ENCODE measurements at regions not wholly inside any gene's neighbourhood (a gene's known extent, or its start where the extent isn't known, plus 50 kb on each side); places are given as distances from the start of the nearest gene placed in this dataset.

GRCh38 chr4:26171501-26171900 is 149.3 kb upstream of the RBPJ start:
- TF ChIP-seq PATZ1 (CRISPR knock-in tag; IDR thresholded peaks at IDR 0.05; ENCODE audit: borderline replicate concordance) (no peak), ZFP30 (CRISPR knock-in tag; IDR thresholded peaks at IDR 0.05) (no peak), ESRRG (CRISPR knock-in tag; IDR thresholded peaks at IDR 0.05) (no peak), ARNTL (CRISPR knock-in tag; IDR thresholded peaks at IDR 0.05; ENCODE audit: borderline replicate concordance, low read depth) (no peak), BACH2 (CRISPR knock-in tag; IDR thresholded peaks at IDR 0.05; ENCODE audit: borderline replicate concordance) (no peak), CREB5 (CRISPR knock-in tag; IDR thresholded peaks at IDR 0.05; ENCODE audit: low read depth) (no peak), ZNF70 (CRISPR knock-in tag; IDR thresholded peaks at IDR 0.05) (no peak), PPARA (CRISPR knock-in tag; IDR thresholded peaks at IDR 0.05; ENCODE audit: borderline replicate concordance) (no peak), TSHZ2 (CRISPR knock-in tag; IDR thresholded peaks at IDR 0.05) (no peak), TOX (CRISPR knock-in tag; IDR thresholded peaks at IDR 0.05; ENCODE audit: borderline replicate concordance) (no peak), SNAI2 (CRISPR knock-in tag; IDR thresholded peaks at IDR 0.05) (no peak), OSR1 (CRISPR knock-in tag; IDR thresholded peaks at IDR 0.05) (no peak)
- TF ChIP-seq, protein P1, sequence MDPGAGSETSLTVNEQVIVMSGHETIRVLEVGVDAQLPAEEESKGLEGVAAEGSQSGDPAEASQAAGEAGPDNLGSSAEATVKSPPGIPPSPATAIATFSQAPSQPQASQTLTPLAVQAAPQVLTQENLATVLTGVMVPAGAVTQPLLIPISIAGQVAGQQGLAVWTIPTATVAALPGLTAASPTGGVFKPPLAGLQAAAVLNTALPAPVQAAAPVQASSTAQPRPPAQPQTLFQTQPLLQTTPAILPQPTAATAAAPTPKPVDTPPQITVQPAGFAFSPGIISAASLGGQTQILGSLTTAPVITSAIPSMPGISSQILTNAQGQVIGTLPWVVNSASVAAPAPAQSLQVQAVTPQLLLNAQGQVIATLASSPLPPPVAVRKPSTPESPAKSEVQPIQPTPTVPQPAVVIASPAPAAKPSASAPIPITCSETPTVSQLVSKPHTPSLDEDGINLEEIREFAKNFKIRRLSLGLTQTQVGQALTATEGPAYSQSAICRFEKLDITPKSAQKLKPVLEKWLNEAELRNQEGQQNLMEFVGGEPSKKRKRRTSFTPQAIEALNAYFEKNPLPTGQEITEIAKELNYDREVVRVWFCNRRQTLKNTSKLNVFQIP (CRISPR knock-in tag; IDR thresholded peaks at IDR 0.05; ENCODE audit: borderline replicate concordance, low read depth), result no peak
- TF ChIP-seq, protein P2, sequence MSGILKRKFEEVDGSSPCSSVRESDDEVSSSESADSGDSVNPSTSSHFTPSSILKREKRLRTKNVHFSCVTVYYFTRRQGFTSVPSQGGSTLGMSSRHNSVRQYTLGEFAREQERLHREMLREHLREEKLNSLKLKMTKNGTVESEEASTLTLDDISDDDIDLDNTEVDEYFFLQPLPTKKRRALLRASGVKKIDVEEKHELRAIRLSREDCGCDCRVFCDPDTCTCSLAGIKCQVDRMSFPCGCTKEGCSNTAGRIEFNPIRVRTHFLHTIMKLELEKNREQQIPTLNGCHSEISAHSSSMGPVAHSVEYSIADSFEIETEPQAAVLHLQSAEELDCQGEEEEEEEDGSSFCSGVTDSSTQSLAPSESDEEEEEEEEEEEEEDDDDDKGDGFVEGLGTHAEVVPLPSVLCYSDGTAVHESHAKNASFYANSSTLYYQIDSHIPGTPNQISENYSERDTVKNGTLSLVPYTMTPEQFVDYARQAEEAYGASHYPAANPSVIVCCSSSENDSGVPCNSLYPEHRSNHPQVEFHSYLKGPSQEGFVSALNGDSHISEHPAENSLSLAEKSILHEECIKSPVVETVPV (CRISPR knock-in tag; IDR thresholded peaks at IDR 0.05), result no peak
